UCSD-AML1 (cell line): ENCODE measurements at regions not wholly inside any gene's neighbourhood (a gene's known extent, or its start where the extent isn't known, plus 50 kb on each side); places are given as distances from the start of the nearest gene placed in this dataset.

ENCODE experiments used
- DNase-seq: peaks from one replicate; lab custom pipeline; 2025; ENCODE audit not compliant: unreplicated experiment; lab: John Stamatoyannopoulos, UW

DNA sequence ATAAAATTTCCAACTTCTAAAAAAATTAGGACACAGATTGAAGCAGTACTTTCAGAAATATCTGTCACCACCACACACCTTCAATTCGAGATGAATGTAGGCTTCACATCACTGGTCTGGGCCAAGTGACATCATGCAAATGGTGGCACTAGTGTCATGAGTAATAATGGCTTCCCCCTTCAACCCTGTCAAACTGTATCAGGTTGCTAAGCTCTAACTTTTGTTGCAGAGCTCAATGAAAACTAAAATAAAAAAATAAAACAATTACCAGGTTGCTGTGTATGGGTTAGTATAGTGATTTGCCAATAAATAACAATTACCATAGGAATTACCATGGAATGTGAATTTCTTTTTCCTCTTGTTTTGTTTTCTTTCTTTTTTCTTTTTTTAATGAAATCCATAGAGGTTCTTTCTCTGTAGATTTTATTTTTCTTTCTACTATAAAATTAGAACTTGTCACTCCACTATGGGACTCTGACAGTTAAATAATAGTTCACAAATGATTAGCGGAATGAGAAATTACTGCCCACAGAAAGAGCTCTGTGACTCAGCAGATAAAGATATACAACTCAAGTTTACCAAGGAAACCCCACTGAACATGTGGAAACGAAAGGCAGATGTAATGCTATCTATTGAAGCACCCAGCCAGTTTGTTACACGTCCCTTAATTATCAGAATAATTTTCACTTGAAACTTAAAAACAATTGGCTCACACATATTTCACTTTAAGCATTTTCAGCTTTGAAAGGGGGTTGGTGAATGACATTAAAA lies 783.8 kb upstream of the WWC1 start:
- no peak for DNase-seq

DNA sequence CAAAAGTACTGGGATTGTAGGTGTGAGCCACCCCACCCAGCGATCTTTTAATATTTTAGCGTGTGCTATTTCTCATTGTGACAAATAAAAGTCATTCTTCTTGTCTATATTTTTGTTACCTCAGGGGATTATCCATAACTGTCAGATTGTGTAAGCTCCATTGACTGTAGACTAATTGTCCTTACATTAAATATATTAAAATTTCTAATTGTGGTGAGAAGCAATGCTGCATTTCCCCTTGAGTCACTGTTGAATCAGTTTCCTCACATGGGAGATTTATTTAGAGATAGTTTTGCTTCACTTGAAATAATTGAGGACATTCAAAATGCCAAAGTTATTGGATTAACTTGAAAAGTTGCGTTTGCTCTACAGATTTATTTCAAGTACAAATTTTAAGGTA lies 782.4 kb upstream of the WWC1 start:
- no peak for DNase-seq

DNA sequence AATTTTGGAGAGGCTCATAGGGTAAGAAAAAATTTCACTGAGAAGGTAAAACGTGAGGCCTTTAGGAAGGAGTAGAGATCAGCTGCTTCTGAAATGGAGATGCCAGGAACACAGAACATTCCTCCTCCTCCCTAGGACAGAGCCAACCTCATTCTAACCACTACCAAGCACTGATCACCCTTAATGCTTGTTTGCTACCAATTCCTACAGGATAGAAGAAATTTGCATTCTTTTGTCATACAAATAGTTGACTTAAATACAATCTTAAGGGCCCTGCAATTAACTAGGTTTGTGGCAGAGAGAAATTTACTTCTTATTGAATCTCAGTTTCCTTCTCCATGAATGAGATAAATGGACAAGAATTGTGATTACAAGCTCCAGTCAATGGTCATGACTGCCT lies 780.2 kb upstream of the WWC1 start:
- no peak for DNase-seq

DNA sequence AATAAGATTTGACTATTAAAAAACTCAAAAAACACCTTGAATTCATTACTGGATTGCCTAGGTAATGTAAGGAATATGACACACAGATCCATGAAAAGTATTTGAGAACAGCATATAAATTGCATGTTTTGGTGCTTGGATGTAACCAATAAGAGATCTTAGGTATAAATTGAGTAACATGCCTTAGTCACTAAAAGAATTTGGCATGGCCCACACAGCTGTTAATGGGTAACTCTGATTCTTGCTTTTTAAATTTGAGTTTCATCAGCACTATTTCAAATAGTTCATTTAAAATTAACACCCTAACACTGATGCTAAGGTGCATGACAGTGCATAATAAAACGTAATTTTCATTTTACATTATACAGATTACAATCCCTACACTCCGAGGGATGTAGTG lies 779.3 kb upstream of the WWC1 start:
- DNase-seq: no peak

DNA sequence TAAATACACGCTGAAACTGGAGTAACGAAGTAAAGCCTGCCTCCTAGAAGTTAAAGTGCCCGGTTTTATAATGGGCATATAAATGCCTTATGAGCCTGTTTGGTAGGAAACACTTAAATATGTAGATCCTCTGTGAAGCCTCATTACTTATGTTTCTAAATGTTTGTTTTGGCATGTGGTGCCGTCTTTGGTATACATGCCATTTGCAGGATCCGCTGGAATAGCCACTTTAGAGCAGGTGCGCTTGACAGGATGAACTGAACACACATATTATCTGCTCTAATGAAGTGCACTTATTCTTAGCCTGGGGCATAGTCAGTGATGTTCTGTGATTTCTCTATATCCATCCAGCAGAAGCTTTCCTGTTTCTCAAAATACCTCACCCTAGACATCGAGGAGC lies 778.1 kb upstream of the WWC1 start:
- DNase-seq: no peak

DNA sequence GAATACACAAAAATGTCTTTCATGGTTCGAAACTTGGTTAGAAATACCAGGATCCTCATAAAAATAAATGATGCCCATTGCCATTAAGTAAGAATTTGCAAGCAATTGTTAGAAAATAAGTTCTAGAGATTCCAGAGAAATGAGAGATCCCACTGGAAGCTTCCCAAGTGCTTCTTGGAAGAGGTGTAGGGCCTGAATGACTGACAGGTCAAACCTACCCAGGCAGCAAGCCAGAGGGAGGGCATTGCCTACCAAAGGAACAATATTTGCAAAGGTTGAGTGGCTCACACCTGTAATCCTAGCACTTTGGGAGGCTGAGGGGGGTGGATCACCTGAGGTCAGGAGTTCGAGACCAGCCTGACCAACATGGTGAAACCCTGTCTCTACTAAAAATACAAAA lies 777.0 kb upstream of the WWC1 start:
- DNase-seq: no peak

DNA sequence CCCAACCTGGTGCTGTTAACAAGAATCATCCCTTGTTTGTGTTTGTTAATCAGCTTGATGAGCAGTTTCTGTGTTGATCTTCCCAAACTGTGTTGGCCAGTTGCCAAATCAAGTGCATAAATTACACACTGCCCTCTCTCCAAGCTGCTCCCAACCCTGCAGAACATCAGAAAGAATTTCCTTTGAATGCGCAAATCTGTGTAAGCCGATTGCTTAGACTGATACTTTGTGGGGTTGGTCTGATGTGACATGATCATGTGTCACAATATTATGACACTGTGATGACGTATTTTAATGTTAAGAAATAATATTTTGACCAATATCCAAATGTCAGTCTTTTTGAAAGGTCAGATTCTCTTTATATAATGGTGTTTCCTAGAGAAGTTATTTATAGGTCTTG lies 766.4 kb upstream of the WWC1 start:
- DNase-seq: no peak

DNA sequence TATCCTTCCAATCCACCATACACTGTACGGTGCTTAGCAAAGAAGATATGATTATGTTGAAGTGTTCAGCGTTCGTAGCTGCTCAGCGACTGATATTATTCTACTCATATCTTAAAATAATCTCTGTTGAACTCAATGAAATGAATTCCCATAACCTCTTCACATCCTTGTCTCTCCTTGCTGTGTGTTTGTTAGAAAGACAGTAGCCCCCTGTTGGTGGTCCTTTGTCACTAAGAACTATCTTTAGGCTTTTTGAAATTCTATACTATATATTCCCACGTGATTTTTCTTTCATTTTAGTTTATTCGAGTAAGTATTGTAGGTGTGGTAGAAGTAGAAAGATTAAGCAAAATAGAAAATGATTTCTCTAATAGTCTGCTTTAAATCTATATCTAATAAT lies 762.8 kb upstream of the WWC1 start:
- DNase-seq: no peak

DNA sequence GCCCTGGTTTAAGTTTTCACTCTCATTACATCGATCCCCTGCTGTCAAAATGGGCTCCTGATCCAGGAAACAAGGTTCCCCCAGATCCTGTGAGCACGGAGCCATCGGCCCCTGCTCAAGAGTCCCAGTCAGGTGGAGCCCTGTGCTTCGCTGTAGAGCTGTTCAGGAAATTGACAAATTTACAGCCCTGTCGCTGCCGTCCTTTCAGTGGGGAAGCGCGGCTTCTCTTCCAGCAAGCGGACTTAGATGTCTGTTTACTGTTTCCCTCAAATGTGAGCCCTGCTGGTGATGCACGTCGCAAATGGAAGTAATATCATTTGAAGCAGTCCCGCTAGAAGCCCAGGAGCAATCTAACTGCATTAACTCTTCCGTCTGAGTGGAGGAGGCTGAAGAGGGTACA lies 760.9 kb upstream of the WWC1 start:
- no peak for DNase-seq

DNA sequence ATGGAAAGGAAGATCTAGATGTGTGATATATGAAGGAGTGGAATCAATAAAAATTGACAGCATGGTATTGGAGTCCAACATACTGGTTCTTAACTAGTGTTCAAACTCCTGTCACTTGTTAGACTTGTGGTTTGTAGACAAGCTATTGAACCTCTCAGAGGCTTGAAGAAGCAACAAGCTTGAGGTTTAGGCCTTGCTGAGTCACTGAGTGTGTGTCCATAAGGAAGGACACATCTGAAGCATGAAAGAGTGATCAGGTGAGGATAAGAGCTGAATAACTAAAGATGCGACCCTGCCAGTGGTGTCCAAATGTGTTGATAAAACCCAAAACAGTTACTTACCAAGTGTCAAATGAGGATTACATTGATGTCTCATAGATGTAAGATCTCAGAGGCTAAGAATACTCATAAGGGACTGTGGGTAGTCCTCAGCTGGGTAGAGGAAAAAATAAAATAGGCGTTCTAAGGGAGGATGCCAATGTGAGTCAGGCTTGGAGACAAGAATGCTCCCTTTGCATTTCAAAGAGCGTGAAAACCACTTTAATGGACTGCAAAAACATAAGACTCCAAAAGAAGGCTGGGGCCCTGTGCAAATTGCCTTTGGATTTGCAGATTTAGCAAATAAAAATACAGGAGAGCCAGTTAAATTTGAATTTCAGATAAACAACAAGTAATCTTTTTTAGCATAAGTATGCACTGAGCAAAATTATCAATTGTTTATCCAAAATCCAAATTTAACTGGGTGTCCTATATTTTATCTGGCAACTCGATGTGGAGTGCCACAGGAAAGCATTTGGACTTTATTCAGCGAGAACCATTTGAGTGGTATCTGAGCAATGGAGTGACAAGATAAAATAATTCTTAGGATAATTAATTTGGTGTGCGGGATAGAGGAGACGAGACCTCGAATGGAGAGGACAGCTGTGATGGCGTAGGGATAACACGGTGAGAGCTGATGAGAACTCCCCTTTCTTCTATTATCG lies 757.3 kb upstream of the WWC1 start:
- no peak for DNase-seq

DNA sequence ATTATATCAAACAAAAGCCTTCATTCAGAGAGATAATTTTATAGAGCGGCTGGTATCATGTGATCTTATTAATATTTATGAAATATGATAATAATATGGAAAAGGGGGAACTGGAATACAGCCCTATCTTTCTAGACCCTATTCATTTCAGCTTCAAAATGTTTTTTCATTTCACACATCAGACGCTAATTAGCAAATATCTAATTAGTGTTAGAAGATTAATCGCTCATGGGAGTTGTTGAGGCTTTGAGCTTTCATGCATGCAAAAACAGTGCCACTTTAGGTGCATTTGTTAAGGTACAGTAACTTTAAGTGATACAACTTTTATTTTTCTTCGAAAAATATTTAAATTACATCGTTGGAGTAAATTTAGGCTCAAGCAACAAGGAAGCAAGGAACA lies 751.7 kb upstream of the WWC1 start:
- DNase-seq: no peak

DNA sequence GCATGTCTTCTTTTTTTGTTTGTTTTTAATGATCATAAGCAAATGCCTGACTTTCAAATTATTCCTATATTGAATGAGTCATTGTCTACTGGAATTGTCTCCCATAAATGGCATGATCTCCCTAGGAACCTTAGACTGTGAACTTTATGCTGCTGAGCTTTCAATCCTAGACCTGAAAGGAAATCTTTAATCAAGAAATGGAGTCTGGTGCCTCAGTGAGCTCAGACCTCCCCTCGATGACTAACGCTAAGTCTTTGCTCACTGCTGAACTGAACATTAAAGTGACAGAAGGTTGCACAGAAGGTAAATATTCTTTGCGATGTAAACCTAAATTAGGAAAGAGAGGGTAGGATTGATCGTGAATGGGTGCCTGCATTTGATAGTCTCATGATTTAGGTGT lies 745.2 kb upstream of the WWC1 start:
- no peak for DNase-seq

DNA sequence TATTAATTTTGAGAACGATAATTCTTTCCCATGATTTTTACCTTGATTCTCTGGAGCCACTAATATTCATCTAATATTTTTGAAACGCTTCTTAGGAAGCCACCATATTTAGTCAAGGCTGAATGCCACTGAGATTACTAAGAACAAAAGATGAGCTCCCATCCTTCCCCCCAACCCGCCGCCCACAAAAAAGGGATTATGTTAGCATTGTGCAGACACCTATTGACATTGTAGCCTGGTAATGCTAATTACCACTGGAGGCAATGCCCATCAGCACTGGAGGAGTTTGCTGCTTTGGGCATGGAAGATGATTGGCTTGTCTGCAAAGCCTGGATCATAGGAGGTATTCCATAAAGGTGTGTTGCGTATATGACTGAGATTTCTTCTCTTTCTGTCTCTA lies 739.1 kb upstream of the WWC1 start:
- DNase-seq: no peak

DNA sequence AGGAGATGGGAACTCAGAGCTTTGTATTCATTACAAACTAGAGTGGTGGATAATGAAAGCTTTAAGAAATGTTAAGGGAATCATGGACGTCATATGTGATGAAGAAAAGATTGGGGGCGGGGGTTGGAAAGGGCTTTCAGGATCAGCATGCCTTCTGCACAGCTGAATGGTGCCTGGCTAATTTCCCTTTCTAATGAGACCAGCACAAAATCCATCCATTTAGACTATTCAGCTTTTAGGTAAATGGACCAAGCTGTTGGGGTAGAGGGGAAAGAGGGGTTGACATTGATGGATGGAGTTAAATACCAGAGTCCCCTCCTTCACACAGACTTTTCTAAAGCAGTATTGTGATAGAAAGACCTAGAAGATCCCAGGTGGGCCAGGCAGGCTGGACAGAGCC lies 737.9 kb upstream of the WWC1 start:
- DNase-seq: no peak

DNA sequence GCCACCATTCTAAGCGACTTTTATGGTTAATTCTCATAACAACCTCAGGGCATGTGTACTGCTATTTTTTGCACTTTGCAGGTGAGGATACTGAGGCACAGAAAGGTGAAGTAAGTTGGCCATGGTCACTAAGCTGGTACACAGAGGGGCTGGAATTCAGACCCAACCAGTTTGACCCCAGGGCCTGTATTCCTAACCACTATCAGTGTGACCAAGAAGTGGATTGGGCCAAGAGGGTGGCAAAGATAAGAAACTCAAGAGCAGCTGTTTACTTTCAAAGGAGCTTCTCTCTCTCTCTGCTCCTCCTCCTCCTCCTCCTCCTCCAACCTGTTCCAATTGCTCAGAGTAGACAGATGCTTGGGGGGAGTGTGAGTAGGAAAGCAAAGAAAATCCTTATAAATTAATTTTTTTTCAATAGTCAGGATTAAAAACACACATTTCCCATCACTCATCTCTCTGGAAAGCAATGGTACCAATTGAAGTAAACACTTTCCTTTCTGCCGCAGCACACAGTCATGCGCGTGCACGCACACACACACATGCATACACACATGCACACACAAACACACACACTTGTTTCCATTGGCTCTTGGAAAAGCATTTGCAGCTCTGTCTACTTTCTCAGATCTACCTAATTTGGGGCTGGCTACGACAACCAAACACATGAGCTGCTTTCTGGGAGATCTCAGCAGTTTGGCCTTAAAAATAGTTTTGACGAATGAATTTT lies 736.7 kb upstream of the WWC1 start:
- no peak for DNase-seq

DNA sequence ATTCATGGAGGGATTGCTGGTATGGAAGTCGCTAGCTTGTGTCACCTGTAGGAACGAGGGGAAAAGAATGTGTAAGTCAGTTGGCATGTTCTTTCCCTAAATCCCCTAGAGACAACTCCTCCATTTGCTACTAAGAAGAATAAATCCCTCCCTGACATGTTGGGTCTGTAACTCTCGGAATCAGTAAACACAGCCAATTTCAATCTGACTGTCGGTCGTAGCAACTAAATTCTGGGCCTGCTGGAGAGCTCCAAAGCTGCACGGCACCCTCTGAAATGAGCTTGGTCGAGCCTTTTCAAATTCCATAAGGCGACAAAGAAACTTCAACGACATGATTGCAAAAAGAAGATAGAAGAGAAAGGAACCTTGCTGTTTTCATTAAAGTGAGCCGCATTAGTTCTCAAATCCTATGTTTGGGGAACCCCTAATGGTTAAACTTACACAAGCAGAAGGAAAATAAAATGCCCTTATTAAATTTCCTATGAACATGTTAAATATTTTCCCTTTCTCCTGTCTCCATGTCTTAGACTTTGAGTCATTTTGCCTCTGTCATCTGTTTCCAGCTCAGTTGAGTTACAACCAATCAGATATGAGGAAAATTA lies 735.8 kb upstream of the WWC1 start:
- no peak for DNase-seq

DNA sequence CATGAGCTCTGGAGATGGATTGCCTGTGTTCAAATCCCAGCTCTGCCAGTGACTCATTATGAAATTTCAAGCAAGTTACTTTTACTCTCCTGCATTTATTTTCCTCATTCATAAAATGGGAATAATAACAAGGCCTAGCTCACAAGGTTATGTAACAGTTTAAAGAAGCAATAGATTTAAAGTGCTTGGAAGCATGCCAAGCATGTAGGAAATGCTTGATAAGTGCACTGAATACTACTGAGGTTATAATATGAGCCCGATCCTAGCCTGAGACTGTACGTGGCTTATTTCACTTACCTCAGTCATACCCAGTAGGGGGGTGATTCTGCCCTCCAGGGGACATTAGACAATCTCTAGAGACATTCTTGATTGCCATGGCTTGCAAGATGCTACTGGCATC lies 734.1 kb upstream of the WWC1 start:
- no peak for DNase-seq

DNA sequence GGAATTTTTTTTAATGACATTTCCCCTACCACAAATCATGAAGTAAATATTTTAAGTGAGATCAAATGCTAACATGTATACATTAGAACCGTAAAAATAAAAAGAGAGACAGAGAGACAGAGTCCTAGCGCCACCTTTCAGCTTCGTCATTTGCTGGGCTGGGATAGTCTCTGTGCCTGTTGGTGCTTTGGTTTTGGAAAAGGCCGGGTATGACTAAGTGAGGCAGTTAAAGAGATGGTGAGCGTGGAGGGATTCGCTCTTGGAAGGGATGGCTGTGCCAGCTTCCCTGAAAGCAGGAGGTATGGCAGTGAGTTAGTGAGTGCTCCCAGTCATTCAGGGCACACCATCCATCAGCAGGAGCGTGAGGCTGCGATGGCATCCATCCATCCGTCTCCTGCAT lies 729.6 kb upstream of the WWC1 start:
- DNase-seq: no peak

DNA sequence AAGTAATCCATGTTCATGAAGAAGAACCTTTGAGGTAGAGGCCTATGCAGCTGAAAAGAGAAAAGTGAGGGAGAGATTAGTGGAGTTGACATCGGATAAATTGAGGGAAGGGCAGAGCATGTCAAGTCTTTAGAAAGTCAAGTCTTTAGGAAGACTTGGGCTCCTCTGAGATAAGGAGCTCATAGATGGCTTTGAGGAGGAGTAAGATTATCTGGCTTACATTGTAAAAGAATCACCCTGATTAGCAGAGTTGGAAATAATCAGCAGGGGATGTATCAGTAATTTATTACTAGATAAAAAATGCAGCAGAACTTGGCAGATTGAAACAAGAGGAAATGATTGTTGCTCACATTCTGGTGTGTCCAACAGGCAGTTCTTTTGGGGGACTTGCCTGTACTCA lies 727.2 kb upstream of the WWC1 start:
- DNase-seq: no peak

DNA sequence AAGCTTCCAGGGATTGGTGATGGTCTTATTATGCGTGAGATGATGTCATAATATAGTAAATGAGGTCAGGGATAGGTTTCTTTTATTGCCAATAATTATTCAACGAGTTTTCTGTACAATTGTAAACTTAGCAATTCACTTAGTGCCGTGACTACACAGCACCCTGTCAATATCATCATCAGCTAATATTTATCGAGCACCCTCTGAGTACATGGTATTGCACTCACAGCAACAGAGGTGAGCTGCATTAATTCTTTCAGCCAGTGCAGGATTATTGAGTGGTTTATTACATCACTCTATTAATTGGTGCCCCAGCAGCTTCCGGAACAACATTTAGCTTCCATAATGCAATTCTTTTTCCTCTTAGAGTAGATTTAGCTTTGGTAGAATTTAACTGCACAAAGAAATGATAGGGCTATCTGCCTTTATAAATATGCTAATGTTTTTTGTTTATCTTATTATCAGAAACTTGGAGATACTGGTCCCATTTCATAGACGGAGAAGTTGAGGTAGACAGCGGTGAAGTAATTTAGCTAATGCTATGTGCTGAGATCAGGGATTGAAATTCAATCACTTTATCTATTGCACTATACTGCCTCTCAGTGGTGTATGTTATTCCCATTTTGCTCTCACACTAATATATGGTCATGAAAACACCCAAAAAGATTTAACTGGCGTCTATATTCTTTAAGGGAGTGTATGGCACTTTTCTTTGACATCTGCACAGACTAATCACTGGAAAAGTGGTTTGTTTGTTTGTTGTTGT lies 726.1 kb upstream of the WWC1 start:
- DNase-seq: no peak

DNA sequence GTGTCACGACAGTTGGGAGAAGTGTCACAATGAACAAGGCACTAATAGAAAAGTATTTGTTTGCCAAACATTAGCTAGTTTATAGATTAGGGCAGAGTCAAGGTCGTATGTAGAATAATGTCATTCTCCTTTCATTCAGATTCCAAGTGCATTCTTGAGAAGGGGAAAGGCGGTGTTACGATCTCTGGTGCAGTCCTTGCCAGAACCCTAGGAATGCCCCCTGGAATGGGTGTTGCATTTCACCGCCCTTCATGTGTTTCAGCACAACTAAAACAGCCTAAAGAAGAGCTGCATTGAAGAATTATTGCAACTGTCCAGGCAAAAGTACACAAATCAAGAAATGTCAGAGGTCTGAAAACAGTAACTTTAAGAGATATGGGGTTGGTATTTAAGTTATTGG lies 721.0 kb upstream of the WWC1 start:
- DNase-seq: no peak
